GM19324 (cell line): ENCODE measurements at regions not wholly inside any gene's neighbourhood (a gene's known extent, or its start where the extent isn't known, plus 50 kb on each side); places are given as distances from the start of the nearest gene placed in this dataset.
"Not testable (repeated sequence)": the region's sequence is repeated elsewhere in the genome, so short reads cannot be mapped to it uniquely, and the experiment has no call there.

Experiments used
- ATAC-seq: cut with Tn5 transposase; IDR thresholded peaks from one replicate; pipeline ENCODE4 v1.9.1; 2021; ENCODE audit warnings: mild to moderate bottlenecking, moderate library complexity; ENCODE audit not compliant: unreplicated experiment, low FRiP score

DNA sequence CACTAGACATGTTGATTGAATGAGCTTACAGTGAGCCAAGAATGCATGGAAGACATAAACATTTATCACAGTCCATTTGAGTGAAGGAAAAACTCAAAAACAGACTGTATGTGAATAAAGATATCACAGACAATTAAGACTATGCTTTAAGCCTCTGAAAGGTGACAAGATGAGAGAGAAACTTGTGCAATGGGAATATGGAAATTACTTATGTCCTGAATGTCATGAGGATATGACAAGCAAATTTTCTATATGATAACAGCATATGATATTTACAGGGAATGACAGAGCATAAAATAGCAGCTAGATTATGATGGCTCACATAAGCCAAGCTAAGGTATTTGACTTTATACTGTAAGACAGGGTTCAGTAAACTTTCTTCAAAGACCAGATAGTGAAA, 1153.1 kb upstream of the USP15 start:
- ATAC-seq = no peak

DNA sequence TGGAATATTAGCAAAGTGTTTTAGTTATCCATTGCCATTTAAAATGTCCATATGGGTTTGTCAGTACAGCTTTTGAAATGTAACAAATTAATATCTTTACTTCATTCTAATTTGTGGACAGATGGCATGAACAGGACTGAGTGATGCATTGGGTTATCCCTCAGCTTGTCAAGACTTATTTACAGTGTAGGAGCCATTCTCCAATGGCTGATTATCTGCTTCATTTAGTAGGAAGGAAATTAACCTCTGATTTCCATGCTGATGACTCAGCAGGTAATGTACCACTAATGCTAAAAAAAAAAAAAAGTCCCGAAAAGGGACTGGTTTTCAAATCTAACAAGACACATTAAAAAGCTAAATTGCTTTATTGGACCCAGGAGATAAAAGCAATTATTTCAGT, 1149.0 kb upstream of the USP15 start:
- ATAC-seq = no peak

DNA sequence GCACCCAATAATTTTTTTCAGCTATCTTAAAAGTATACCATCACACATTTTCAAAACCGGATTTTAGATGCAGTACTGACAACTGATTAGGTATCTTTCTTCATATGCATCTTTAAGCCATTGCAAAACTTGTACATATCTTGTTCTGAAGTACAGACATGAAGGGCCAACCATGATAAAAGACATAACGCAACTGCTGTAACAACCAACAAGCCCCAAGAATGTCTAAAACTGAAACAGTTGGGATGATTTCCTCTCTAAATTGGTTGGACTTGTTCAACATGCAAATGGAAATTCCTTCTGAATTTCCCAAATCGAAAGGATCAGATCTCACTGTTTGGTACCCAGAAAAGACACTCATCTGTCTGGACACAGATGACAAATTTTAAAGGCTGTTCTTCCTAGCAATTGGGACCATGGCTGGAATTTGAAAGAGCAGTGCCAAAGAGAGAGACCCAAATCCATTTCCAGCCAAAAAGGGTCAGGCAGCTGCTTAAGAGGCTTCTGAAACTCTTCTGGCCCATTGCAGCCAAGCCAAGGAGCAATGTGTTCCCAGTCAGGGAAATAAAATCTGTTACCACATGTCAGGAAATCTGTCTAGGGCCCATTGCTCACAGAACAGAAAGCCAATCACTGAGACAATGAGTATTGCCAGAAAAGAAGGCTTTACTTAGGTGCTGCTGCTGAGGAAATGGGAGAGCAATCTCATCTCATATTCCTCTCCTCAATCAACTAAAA, 1122.4 kb upstream of the USP15 start:
- no peak for ATAC-seq

DNA sequence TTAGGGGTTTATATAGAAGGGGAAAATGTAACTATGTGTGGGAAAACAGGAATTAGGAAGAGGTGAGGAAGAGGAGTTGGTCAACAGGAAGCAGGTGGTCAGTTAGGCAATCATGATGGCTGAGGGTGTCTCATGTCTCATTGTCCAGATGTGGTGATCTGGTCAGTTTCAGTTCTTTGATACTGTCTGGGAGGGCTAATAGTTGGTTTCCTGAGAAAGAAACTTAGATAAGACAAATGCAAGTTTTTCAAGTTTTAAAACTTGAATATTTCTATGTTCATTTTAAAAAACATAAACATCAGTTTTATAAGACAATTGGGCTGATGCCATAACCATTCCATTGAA, 1121.8 kb upstream of the USP15 start:
- no peak for ATAC-seq

DNA sequence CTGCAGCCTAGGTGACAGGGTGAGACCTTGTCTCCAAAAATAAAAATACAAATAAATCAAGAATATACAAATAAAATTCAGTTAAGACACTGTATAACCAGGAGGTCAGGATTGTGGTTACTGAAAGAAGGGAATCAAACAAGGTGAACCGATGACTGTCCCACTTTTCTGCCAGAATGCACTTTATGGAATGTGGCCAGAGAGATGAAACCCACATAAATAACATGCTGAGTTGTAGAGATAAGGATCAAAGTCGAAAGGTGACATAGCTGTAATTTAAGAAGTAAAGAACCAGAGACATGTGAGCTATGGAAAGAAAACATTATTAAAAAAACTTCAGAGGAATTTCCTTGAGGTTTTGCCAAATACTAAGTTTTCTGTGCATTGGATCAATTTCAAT, 1098.2 kb upstream of the USP15 start:
- no peak for ATAC-seq

DNA sequence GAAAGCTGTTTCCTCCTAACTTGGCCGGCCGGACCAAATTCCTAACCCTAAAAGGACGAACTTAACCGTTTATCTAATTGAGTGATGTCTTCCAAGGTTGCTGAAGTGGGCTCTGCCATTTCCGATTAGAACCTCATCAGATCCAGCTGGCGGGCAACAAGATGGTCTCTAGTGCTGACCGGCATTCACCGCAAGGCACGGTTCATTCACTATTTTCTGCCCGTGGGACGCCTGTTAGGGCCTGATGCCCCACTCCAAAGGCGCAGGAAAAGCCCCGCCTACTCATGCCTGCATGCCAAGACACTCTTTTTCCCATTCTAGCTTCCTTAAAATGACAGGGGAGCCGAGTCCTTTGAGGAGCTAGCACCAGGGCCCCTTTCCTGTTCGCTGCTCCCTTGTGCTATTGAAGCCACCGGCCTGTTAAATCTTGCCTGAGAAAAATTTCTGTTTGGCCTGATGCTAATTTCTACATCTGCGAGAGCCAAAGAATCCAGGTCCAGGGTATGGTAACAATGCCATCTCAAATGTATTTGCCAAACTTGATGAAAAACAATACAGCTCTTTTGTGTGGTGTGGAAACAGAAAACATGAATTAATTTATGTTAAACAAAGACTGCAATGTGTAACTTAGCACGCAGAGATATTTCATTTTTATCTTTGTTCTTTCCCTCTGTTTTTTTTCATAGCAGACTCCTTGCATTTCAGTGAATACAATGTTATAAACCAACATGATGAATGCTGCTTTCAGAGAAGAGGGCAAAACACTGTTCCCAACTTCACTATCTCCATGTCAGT, 1071.2 kb upstream of the USP15 start:
- no peak for ATAC-seq

DNA sequence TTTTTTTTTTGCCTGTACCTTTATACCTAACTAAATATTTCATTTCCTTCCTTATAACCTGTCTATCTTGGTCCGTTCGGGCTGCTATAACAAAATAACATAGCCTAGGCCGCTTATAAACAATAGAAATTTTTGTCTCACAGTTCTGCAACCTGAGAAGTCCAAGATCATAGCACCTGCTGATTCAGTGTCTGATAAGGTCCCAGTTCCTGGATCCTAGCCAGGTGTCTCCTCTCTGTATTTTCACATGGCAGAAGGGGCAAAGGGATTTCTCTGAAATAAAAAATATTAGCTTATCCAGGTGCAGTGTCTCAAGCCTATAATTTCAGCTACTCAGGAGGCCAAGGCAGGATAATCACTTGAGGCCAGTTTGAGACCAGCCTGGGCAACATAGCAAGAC, 1046.6 kb upstream of the USP15 start:
- ATAC-seq = no peak

DNA sequence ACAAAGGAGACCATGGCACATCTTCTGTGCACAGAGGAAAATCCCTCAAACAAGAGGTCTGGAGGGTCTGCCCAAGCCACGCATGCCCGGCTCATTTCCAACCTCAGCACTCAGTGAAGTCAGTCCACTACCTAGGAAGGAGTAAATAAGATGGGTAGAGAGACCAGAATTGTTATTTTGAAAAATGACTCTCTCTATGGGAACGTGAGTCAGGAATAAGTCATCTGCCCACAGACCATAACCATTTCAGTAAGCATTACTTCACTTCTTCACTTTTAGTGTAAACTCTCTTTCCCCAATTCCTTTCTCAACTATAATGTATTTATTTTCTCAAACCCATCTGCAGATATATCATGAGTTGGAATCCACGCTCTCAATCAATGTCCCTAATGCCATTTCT, 1039.9 kb upstream of the USP15 start:
- no peak for ATAC-seq

DNA sequence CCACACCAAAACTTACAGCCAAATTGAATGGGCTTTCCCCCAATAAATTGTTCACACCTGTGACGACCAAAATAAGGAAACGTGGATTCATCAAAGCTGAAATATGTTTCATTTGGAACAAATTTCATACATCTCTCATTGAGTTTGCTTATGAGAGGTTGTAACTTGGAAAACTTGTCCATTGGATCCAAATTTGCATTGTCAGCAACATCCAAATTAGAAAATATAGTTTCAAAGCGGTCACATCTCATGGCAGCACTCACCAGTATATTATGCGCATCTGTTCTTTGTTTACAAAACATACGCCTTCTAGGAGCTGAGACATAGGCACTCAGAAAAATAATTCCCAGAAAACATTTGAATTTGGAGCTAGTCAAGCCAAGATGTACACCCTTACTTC, 1028.2 kb upstream of the USP15 start:
- no peak for ATAC-seq

DNA sequence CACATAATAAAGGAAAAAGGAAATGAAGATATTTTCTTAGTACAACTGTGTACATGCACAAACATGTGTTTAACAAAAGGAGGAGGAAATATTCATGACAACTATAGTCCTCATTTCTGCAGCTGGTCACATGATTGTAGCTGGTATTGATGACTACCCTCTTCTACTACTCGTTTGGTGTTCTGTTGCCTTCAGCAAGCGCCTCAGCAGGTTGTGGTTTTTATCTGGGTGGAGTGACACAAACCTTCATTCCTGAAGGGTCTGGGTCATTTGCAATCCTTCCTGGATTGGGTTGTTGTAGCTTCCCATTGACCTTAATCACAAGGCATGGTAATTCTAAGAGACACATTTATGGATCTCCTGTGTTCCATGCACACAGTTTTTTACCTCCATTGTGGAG, 1009.9 kb upstream of the USP15 start:
- no peak for ATAC-seq

DNA sequence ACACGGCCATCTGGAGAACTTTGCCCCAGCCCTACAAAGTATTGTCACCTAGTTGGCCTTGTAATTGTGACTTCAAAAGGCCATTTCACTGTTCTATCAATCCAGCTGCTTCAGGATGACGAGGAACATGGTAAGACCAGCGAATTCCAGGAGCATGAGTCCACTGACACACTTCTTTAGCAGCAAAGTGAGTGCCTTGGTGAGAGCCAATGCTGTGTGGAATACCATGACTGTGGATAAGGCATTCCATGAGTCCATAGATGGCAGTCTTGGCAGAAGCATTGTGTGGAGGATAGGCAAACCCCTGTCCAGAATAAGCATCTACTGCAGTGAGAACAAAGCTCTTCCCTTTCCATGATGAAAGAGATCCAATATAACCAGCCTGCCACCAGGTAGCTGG, 1009.1 kb upstream of the USP15 start:
- no peak for ATAC-seq

DNA sequence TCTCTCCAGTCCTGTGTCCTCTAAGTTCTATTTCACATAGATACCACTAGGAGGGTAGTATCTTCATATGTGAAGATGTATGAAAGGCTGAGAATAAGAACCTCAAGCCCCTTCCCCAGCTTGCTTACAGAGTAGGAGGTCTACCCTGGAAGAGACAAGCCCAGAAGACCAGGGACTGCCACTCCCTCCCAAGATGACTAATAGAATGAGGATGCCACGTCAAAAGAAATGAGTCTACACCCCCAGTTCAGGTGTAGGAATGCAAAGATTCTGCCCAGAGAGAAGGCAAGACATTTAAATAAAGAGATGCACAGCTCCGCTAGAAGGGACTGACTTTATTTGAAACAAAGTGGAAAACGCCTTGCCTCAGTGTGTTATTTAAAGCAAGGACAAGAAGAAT, 1006.0 kb upstream of the USP15 start:
- no peak for ATAC-seq

DNA sequence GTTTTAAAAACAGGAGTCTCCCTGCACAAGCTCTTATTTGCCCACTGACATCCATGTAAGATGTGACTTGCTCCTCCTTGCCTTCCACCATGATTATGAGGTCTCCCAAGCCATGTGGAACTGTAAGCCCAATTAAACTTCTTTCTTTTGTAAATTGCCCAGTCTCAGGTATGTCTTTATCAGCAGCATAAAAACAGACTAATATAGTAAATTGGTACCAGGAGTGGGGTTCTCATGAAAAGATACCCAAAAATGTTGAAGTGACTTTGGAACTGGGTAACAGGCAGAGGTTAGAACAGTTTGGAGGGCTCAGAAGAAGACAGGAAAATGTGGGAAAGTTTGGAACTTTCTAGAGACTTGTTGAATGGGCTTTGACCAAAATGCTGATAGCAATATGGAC, 995.9 kb upstream of the USP15 start:
- not testable (repeated sequence) for ATAC-seq

DNA sequence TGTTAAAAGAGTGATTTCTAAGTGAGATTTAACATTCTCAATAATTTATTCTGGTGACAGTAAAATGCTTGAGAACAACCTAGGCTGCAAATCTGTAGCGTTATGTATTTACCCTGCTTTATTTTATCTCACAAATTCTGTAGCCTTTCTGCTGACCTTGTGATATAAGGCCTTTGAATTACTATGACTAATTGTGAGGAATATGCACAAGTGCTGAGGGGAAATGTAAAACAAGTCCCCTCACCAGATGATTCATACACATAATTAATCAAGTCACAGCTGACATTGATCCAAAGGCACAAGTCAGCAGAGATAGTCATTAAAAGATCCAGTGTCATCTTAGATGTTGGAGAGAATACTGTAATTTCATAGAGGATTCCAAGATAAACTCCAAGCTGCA, 992.7 kb upstream of the USP15 start:
- no peak for ATAC-seq

DNA sequence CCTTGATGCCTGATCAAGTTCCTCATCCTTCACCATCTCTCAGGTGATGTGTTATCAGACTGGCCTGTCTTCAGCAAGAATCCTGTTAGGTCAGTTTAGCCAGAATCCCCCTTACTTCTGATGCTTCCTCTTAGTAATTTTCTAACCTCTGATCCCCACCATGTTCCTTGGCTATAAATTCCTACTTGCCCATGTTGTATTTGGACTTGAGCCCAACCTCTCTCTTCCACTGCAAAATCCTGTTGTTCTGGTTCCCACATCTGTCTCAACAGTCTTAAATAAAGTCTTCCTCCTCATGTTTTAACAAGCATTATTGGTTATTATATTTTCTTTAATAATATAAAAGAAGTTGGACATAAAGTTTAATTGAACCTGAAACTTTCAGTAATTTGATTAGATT, 987.8 kb upstream of the USP15 start:
- no peak for ATAC-seq

DNA sequence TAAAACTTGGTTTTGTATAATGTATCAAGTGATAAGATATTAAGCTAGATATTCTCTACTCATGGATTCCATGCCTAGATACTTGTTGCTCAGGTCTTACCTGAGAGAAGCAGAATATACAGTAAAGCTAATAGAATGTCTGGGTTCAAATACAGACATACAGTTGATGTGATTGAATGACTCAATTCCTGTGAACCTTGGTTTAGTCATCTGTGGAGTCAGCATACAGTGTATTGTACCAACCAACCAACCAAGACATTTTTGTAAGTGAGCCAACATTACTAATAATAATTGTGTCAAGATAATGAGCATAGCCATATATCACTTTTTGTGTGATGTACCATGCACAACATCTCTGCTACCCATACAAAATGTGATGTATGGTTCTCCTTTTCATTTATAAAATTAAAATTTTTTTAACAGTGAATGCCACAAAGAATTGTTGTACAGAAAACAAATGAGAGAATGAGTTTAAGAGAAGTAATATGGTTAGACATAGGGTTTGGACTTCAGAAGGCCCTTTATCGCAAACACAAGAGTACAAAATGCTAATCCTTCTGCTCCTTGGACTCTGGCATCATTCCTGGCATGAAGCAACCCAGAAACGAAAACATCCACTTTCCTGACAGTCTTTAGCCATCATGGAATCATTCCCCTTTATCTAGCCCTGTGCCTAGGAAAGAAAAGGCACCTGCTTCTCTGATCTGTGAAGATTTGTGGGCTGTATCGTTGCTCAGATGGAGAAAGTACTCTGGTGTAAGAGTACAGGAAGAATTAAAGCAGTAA, 977.2 kb upstream of the USP15 start:
- no peak for ATAC-seq

DNA sequence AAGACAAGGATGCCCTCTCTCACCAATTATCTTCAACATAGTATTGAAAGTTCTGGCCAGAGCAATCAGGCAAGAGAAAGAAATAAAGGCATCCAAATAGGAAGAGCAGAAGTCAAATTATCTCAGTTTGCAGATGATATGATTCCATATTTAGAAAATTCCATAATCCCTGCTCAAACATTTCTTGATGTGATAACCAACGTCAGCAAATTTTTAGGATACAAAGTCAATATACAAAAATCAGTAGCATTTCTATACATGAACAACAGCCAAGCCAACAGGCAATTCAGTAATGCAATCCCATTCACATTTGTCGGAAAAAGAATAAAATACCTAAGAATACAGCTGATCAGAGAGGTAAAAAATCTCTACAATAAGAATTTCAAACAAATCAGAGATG, 969.7 kb upstream of the USP15 start:
- no peak for ATAC-seq

DNA sequence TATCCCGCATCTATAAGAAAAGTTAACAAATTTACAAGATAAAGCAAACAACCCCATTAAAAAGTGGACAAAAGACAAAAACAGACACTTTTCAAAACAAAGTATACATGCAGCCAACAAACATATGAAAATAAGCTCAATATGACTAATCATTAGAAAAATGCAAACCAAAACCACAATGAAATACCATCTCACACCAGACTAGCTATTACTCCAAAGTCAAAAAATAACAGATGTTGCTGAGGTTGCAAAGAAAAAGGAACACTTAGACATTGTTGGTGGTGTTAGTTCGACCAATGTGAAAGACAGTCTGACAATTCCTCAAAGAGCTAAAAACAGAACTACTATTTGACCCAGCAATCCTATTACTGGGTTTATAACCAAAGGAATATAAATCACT, 968.6 kb upstream of the USP15 start:
- ATAC-seq = no peak

DNA sequence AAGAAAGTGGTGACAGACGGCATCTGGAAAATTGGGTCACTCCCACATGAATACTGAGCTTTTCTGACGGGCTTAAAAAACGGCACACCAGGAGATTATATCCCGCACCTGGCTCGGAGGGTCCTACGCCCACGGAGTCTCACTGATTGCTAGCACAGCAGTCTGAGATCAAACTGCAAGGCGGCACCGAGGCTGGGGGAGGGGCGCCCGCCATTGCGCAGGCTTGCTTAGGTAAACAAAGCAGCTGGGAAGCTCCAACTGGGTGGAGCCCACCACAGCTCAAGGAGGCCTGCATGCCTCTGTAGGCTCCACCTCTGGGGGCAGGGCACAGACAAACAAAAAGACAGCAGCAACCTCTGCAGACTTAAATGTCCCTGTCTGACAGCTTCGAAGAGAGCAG, 966.2 kb upstream of the USP15 start:
- ATAC-seq = not testable (repeated sequence)

DNA sequence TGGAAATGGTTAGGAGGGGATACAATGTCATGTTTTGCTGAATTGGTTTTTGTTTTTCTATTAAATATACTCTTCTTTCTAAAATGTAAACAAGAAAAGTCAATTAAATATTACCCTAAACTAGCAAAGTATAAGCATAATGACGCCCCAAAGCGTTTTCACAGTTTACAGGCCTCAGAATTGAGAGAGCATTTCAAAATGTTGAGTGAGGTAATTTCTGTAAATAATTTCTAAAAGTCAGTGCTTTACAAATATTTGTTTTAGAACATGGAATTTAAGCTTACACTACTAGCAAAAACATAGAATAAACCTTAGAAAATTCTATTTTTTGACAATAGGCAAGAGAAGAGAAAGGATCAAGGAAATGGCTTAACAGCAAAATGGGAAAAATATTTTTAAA, 958.4 kb upstream of the USP15 start:
- ATAC-seq = no peak

DNA sequence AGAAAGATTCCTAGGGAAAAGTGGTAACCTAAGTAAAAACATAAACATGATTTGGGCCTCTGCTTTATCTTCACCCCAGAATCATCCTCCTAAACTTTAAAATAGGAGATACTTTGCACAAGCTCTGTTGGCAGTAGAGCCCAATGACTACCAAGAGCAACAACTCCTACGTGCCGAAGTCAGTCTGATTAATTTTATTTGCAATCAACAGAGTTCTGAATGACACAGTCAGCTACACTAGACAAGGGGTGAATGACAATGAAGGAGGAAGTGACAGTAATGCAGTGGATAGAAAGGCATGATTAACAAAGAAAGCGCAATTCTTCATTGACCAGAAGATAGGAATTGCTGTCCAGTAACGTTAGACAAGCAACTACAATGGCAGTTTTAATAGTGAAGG, 957.9 kb upstream of the USP15 start:
- ATAC-seq = no peak

DNA sequence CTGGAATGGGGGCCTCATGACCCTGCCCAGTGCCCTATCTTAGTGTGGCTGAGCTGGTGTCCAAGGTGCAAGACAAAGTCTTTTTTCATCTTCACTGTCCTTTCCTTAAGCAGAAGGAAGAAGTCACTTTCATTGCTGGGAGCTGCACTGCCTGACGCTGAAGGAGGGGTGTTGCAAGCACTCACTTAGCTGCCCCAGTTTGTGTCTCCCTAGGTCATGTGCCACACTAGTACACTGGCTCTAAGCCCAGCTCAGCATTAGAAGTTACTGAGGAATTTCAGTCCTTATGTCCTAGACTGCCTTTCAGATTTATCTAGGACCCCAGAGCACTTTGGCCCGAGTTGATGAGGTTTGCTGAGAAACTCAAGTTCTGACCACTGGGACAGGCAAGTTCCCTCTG, 952.0 kb upstream of the USP15 start:
- ATAC-seq = no peak
